Anterior cingulate cortex (tissue), 58 donors: ENCODE measurements at regions not wholly inside any gene's neighbourhood (a gene's known extent, or its start where the extent isn't known, plus 50 kb on each side); places are given as distances from the start of the nearest gene placed in this dataset.
"Not testable (repeated sequence)": the region's sequence is repeated elsewhere in the genome, so short reads cannot be mapped to it uniquely, and the experiment has no call there.

Source experiments
- DNase-seq, 58 donors: peaks; one replicate each; lab custom pipeline; 2025; lab: John Stamatoyannopoulos, UW

DNA sequence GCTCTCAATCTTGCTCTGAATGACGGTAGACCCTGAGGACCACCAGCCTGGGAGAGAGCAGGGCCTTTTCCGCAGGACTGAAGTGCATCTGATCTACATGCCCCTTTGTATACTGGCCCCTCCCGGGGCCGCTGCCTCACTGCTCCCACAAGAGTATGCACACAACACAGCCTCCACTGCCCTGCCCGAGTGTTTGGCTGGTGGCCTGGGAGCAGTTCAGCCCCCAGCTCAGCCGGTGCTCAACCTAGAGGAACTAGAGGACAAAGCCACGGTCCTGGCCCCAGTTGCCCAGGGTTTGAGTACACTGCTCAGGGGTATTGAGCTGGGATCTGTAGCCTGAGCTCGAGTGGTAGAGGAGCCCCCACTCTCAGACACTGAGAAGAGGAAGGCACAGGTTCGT is 118.9 kb upstream of the CAB39 start:
- no peak for DNase-seq

GRCh38 chr2:230594286-230594840 is 118.3 kb upstream of the CAB39 start:
- no peak for DNase-seq

DNA sequence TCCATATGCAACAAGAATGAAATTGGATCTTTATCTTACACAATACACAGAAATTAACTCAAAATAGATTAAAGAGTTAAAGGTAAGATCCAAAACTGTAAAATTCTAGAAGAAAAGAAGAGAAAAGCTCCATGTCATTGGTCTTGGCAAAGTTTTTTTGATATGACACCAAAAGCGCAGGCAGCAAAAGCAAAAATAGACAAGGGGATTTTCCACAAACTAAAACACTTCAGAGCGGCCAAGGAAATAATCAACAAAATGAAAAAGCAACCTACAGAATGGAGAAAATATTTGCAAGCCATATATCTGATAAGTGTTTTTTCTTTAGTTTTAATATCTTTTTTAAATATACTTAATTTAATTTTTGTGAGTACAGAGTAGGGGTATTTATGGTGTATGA is 112.8 kb upstream of the CAB39 start:
- DNase-seq, result no peak

- no peak for DNase-seq
Observed at GRCh38 chr2:230600285-230600684, 112.4 kb upstream of the CAB39 start.

- DNase-seq, result no peak
Observed at GRCh38 chr2:230600881-230601280, 111.8 kb upstream of the CAB39 start.

GRCh38 chr2:230601510-230601909 is 111.1 kb upstream of the CAB39 start:
- no peak for DNase-seq

DNA sequence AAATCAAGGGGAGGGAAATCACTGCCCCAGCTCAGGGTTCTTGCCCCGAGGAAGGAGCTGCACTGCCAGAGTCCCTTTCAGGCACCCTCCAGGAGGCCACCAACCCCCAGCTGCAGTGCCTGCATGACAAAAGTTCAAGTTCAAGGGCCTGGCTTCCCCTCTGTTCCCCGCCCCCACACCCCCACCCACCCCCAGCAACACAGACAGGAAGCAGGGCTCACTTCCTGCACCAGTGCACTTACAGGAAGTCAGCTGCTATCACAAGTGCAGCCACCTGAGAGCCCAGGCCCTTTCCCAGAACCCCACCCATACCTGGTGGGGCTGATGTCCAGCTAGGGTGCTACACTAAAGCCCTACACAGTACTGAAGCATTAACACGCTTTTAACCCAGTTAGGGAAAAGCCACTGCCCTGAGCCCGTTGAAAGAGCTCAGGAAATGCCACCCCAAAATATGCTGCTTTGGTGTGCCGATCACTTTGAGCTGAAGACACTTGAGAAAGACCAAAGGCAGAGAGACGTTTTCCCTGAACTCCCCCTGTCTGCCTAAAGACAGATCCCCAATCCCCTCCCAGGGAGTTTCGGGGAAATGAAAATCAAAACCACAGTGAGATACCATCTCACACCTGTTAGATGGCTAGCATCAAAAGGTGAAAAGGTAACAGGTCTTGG is 109.9 kb upstream of the CAB39 start:
- DNase-seq, result no peak

- not testable (repeated sequence) for DNase-seq
Observed at GRCh38 chr2:230603317-230603716, 109.3 kb upstream of the CAB39 start.

DNA sequence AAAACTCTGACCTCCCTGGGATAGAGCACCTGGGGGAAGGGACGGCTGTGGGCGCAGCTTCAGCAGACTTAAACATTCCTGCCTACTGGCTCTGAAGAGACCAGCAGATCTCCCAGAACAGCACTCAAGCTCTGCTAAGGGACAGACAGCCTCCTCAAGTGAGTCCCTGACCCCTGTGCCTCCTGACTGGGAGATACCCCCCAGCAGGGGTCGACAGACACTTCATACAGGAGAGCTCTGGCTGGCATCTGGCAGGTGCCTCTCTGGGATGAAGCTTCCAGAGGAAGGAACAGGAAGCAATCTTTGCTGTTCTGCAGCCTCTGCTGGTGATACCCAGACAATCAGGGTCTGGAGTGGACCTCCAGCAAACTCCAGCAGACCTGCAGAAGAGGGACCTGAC is 108.5 kb upstream of the CAB39 start:
- DNase-seq, result not testable (repeated sequence)

GRCh38 chr2:230614040-230614439 is 98.6 kb upstream of the CAB39 start:
- DNase-seq, result no peak

DNA sequence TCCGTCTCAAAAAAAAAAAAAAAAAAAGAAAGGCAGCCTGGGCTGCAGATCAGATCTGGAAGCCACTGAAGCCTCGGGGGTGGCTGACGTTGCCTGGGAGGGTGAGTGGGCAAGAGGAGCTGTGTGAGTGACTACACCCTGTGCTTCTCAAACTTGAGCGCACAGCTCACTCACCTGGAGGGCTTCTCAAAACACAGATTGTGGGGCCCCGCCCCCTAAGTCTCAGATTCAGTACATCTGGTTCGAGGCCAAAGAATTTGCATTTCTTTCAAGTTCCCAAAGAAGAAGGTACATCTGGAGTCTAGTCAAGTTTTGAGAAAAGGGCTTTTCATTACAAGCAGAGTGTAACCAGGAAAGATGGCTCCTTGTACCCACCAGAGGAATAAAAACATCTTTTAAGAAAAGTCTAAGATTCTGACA is 97.7 kb upstream of the CAB39 start:
- DNase-seq, result no peak

DNA sequence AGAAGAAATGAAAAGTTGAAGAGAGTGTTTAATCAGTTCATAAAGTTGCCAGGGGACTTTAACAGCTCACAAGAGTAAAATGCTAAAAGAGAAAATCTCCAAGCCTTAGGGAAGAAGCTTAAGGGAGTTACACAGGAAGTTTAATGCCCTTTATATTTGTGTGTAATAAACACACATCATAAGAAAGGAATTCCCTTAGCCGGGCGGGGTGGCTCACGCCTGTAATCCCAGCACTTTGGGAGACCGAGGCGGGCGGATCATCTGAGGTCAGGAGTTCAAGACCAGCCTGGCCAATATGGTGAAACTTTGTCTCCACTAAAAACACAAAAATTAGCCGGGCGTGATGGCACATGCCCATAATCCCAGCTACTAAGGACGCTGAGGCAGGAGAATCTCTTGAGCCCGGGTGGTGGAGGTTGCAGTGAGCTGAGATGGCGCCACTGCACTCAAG is 95.4 kb upstream of the CAB39 start:
- not testable (repeated sequence) for DNase-seq

DNA sequence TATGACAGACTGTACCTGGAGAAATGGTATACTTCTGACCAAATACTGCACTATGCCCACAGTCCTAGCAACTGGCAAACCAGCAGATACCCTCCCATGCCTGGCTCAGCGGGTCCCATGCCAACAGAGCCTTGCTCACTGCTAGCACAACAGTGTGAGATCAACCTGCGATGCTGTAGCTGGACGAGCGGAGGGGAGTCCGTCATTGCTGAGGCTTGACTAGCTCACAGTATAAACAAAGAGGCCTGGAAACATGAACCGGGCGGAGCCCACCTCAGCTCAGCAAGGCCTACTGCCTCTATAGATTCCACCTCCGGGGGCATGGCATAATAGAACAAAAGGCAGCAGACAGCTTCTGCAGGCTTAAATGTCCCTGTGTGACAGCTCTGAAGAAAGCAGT is 93.2 kb upstream of the CAB39 start:
- DNase-seq, result no peak

DNA sequence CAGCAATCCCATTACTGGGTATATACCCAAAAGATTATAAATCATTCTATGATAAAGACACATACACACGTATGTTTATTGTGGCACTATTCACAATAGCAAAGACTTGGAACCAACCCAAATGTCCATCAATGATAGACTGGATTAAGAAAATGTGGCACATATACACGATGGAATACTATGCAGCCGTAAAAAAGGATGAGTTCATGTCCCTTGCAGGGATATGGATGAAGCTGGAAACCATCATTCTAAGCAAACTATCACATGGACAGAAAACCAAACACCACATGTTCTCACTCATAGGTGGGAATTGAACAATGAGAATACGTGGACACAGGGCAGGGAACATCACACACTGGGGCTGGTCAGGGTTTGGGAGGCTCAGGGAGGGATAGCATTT is 87.4 kb upstream of the CAB39 start:
- not testable (repeated sequence) for DNase-seq

GRCh38 chr2:230627091-230627490 is 85.6 kb upstream of the CAB39 start:
- not testable (repeated sequence) for DNase-seq

DNA sequence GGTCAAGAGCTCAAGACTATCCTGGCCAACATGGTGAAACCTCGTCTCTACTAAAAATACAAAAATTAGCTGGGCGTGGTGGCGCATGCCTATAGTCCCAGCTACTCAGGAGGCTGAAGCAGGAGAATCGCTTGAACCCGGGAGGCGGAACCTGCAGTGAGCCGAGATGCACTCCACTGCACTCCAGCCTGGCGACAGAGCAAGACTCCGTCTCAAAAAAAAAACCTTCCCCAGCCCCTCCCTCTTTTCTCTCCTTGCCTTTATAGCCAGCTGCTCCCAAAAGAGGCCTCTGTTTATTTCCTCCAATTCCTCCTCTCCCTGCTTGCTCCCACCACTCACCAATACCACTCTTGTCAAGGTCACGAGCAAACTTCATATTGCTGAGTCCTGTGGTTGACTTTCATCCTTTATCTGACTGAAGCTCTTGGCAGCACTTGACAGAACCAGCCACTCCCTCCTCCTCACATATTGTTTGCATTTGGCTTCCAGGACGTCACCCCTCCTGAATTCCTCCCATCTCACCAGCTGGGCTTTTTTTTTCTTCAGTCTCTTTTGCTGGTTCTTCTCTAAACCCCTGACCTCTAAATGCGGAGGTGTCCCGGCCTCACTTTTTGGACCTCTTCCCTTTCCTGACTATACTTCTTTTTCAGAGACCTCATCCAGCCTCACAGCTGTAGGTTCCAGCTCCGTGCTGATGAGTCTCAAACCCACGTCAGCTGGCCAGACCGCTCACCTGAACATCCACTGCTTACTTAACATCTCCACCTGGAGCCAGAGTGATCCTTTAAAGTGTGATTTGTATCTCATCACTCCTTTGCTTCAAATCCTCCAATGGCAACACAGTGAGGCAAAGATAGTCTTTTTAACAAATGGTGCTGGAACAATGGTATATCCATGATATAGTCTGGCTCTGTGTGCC is 84.6 kb upstream of the CAB39 start:
- no peak for DNase-seq

- no peak for DNase-seq
Observed at GRCh38 chr2:230631470-230631869, 81.2 kb upstream of the CAB39 start.

DNA sequence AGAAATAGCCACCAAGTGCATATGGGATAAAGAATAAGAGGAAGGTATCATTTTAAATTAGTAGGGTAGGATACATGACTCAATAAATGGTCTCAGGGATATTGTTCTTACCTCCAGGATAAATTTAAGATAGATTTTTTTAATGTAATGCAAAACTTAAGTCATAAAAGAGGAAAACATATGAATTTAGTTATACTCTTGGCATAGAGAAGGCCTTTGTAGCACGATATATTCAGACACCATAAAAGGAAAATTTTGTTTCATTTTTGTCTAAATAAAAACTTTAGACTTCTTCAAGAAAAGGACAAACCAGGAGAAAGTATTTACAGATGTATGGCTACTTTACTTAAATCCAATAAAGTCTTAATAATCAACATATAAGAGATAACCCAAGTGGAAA is 78.5 kb upstream of the CAB39 start:
- DNase-seq, result no peak

DNA sequence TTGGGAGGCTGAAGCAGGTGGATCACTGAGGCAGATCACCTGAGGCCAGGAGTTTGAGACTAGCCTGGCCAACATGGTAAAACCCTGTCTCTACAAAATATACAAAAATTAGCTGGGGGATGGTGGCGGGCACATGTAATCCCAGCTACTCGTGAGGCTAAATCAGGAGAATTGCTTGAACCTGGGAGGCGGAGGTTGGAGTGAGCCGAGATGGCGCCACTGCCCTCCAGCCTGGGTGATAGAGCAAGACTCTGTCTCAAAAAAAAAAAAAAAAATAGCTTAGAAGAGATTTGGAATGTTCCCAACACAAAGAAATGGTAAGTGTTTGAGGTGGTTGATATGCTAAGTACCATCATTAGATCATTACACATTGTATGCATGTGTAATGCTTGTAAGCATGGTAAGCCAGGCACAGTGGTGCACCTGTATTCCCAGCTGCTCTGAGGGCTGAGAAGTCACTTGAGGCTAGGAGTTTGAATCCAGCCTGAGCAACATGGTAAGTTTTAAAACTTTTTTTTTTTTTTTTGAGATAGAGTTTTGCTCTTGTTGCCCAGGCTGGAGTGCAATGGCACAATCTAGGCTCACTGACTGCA is 77.8 kb upstream of the CAB39 start:
- DNase-seq, result not testable (repeated sequence)

DNA sequence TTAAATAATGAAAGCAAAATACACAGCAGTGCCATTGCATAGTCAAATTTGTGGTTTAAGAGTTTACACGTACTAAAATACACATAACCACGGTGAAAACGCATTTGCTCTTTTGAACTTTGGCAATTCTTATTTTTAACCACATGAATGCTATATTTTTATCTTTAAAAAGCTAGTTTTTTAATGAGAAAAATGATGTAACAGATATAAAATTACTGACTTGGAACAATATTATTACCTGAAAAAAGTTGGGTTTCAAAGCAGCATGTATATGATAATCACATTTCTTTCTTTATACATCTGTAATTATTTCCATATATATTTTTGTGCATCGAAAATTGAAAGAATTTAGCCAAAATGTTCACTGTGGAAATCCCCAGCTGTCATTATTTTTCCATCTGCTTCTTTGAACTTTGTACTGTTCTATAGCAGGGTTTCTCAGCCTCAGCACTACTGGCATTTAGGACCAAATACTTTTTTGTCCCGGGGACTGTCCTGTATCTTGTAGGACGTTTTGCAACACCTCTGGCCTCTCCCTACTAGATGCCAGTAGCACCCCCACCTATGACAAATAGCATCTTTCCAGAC is 75.9 kb upstream of the CAB39 start:
- DNase-seq, result no peak

GRCh38 chr2:230637486-230637885 is 75.2 kb upstream of the CAB39 start:
- DNase-seq, result not testable (repeated sequence)
